HCT116 (cell line): ENCODE measurements at regions not wholly inside any gene's neighbourhood (a gene's known extent, or its start where the extent isn't known, plus 50 kb on each side); places are given as distances from the start of the nearest gene placed in this dataset.

Experiments used
- ATAC-seq: fragments of 200-7000 bp; cut with Tn5 transposase; 2 replicates; pipeline ENCODE4 v1.9.1; 2020; ENCODE audit warnings: mild to moderate bottlenecking, moderate library complexity
- BruUV-seq: library from RNA; stranded (reverse); fragments of 400-500 nt; replicated peaks from 2 replicates; lab custom pipeline; 2021; lab: Mats Ljungman, UMichigan
- CTCF ChIA-PET: fragments of 300-600 bp; sonication (Branson Sonifier 250); formaldehyde crosslinking; loops from one replicate; lab custom pipeline; 2021; ENCODE audit warnings: antibody characterized with exemption; lab: Charles Lee
- POLR2A ChIA-PET: fragments of 300-600, 350-600 bp; sonication (Branson Sonifier 250); formaldehyde crosslinking; loops from one replicate; lab custom pipeline; 2021; ENCODE audit warnings: antibody characterized with exemption; lab: Charles Lee
- RAD21 ChIA-PET, 2 experiments: fragments of 300-600 bp; sonication (Branson Sonifier 250); formaldehyde crosslinking; loops; one replicate each; lab custom pipeline; 2023; ENCODE audit warnings: low total read pairs in 2 of 2; ENCODE audit not compliant: uncharacterized antibody in 2 of 2, unreplicated experiment in 2 of 2, low non-redundant PET in 1 of 2; lab: Charles Lee
- DNase-seq: peaks from one replicate; pipeline ENCODE4 v3.0.0-alpha.2; 2010; ENCODE audit warnings: low read depth, low spot score
- H2AFZ ChIP-seq: fragments of 200-600 bp; shearing (Covaris generic), sonication (generic); 2 replicates; pipeline ENCODE4 v1.6.1; 2017; ENCODE audit warnings: low read depth, mixed run types, mixed read lengths, antibody characterized with exemption, low read length; ENCODE audit not compliant: poor library complexity, severe bottlenecking
- H3K27ac ChIP-seq: 2 replicates; pipeline ENCODE4 v1.5.1; 2012; ENCODE audit warnings: low read depth, low read length
- H3K27me3 ChIP-seq: fragments of 200-600 bp; sonication (generic); 2 replicates; pipeline ENCODE4 v1.6.1; 2016; ENCODE audit warnings: mixed run types, low read length, mixed read lengths; ENCODE audit not compliant: insufficient read depth
- H3K36me3 ChIP-seq, 2 experiments: fragments of 200-500 bp in 1 of 2; fragments of 200-600 bp in 1 of 2; sonication (Bioruptor generic) in 1 of 2; sonication (generic) in 1 of 2; 2 replicates each; pipeline versions ENCODE4 v1.5.1 to v1.6.1; 2014 to 2016; ENCODE audit warnings: low read length in 2 of 2, inconsistent platforms in 1 of 2, mixed read lengths in 1 of 2, mixed run types in 1 of 2; ENCODE audit not compliant: insufficient read depth in 2 of 2, control insufficient read depth in 1 of 2
- H3K4me1 ChIP-seq, 2 experiments: fragments of 200-600 bp in 1 of 2; sonication (generic) in 1 of 2; 2 replicates each; pipeline versions ENCODE4 v1.5.1 to v1.6.1; 2012 to 2017; ENCODE audit warnings: low read length in 2 of 2, inconsistent platforms in 1 of 2, mild to moderate bottlenecking in 1 of 2, mixed read lengths in 1 of 2, mixed run types in 1 of 2, moderate library complexity in 1 of 2; ENCODE audit not compliant: insufficient read depth in 2 of 2, control insufficient read depth in 1 of 2
- H3K4me2 ChIP-seq: fragments of 200-600 bp; sonication (generic); 2 replicates; pipeline ENCODE4 v1.6.1; 2017; ENCODE audit warnings: mixed run types, low read length, mixed read lengths
- H3K4me3 ChIP-seq, 2 experiments: fragments of 200-600 bp in 1 of 2; sonication (generic) in 1 of 2; replicated peaks in 1 of 2; 2 replicates each; pipeline ENCODE4 v1.5.1; 2011 to 2016; ENCODE audit warnings: low read length in 2 of 2, control low read depth in 1 of 2, low read depth in 1 of 2, mild to moderate bottlenecking in 1 of 2, mixed read lengths in 1 of 2, mixed run types in 1 of 2
- H3K79me2 ChIP-seq: fragments of 200-600 bp; sonication (generic); 2 replicates; pipeline ENCODE4 v1.6.1; 2017; ENCODE audit warnings: mild to moderate bottlenecking, mixed run types, low read length, moderate library complexity, mixed read lengths; ENCODE audit not compliant: insufficient read depth
- H3K9ac ChIP-seq: fragments of 200-600 bp; sonication (generic); 2 replicates; pipeline ENCODE4 v1.6.1; 2016; ENCODE audit warnings: low read length, mixed read lengths
- H3K9me2 ChIP-seq: fragments of 200-600 bp; sonication (generic), shearing (Covaris generic); 2 replicates; pipeline ENCODE4 v1.6.1; 2017; ENCODE audit warnings: mixed run types, mild to moderate bottlenecking, moderate library complexity; ENCODE audit not compliant: insufficient read depth
- H3K9me3 ChIP-seq, 2 experiments: fragments of 200-500 bp in 1 of 2; fragments of 200-600 bp in 1 of 2; sonication (Bioruptor generic) in 1 of 2; sonication (generic) in 1 of 2; 2 replicates each; pipeline ENCODE4 v1.6.1; 2014 to 2017; ENCODE audit warnings: low read length in 2 of 2, mixed read lengths in 2 of 2, inconsistent platforms in 1 of 2, low read depth in 1 of 2, mild to moderate bottlenecking in 1 of 2, mixed run types in 1 of 2, moderate library complexity in 1 of 2; ENCODE audit not compliant: control insufficient read depth in 1 of 2, insufficient read depth in 1 of 2
- H4K20me1 ChIP-seq: fragments of 200-600 bp; sonication (generic), shearing (Covaris generic); 2 replicates; pipeline ENCODE4 v1.6.1; 2017; ENCODE audit warnings: mixed run types, mild to moderate bottlenecking, moderate library complexity; ENCODE audit not compliant: insufficient read depth
- CBX3 ChIP-seq: IDR thresholded peaks from 2 replicates; pipeline ENCODE4 v1.6.1; 2012; ENCODE audit warnings: low read depth
- CEBPB ChIP-seq: IDR thresholded peaks from 2 replicates; pipeline ENCODE4 v1.6.1; 2012; ENCODE audit warnings: low read depth
- EGR1 ChIP-seq: IDR thresholded peaks from 2 replicates; pipeline ENCODE4 v1.6.1; 2012; ENCODE audit warnings: low read depth
- JUND ChIP-seq: IDR thresholded peaks from 2 replicates; pipeline ENCODE4 v1.6.1; 2012
- POLR2A ChIP-seq: IDR thresholded peaks from 2 replicates; pipeline ENCODE4 v1.7.0; 2011; ENCODE audit warnings: borderline replicate concordance; ENCODE audit not compliant: insufficient read depth, insufficient read length; ENCODE audit errors: extremely low read depth
- POLR2AphosphoS5 ChIP-seq: IDR thresholded peaks from 2 replicates; pipeline ENCODE4 v1.6.1; 2011; ENCODE audit warnings: mild to moderate bottlenecking, low read depth, low read length, moderate library complexity
- SIN3A ChIP-seq: IDR thresholded peaks from 2 replicates; pipeline ENCODE4 v1.6.1; 2012; ENCODE audit warnings: low read depth
- SP1 ChIP-seq: IDR thresholded peaks from 2 replicates; pipeline ENCODE4 v1.6.1; 2012; ENCODE audit warnings: low read depth
- TCF7L2 ChIP-seq: IDR thresholded peaks from 2 replicates; pipeline ENCODE4 v1.7.0; 2011; ENCODE audit warnings: borderline replicate concordance, inconsistent platforms; ENCODE audit not compliant: insufficient read depth, insufficient read length; ENCODE audit errors: extremely low read depth
- ZFX ChIP-seq: fragments of 450-650 bp; IDR thresholded peaks from 2 replicates; pipeline ENCODE4 v1.6.1; 2017
- ZNF274 ChIP-seq: fragments of 200-500 bp; sonication (Bioruptor generic); IDR thresholded peaks from 2 replicates; pipeline ENCODE4 v1.6.1; 2014; ENCODE audit warnings: mild to moderate bottlenecking, low read depth, low read length, inconsistent platforms
- intact Hi-C: fragments of 100-400 bp; cut with micrococcal nuclease; formaldehyde crosslinking; loops from 2 replicates; pipeline ENCODE4 v1.10.0; 2022
- TF ChIP-seq, protein P1 (sequence below), 3 experiments: fragments of 200-600 bp in 1 of 3; sonication (generic) in 1 of 3; IDR thresholded peaks in 2 of 3; conservative IDR thresholded peaks in 1 of 3; 2 replicates each; pipeline ENCODE4 v1.5.1; 2012 to 2017; ENCODE audit warnings: low read depth in 2 of 3, low read length in 2 of 3, antibody characterized with exemption in 1 of 3, borderline replicate concordance in 1 of 3, control low read depth in 1 of 3, mild to moderate bottlenecking in 1 of 3, mixed read lengths in 1 of 3, mixed run types in 1 of 3, moderate library complexity in 1 of 3; ENCODE audit not compliant: insufficient read depth in 1 of 3
- TF ChIP-seq, protein P2 (sequence below): IDR thresholded peaks from 2 replicates; pipeline ENCODE4 v1.6.1; 2012
- TF ChIP-seq, protein P3 (sequence below): IDR thresholded peaks from 2 replicates; pipeline ENCODE4 v1.6.1; 2011; ENCODE audit warnings: mild to moderate bottlenecking, low read length, moderate library complexity; ENCODE audit not compliant: insufficient replicate concordance; ENCODE audit errors: extremely low read depth

DNA sequence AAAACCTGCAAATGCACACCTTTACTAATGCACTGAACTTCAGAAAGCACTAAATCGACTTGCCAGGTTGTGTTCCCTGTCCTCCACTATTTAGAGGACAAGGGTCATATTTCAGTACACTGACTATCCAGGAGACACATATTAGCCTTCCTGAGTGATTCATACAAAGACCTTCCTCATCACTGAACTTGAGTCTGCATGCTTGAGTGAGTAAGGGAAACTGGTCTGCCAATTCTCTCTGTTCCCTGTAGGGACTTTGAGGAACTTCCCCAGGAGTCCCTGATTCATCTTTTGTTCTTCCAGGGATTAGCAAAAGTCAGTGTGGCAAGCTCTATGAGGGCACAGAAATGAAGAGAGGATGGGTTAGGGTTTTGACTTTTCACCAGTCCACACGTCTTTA, 565.9 kb downstream of the PDCD6IP start:
- ATAC-seq = no peak
- no peak overlapping the region for H3K4me3 ChIP-seq
- H3K9me2 ChIP-seq = no peaks in the 10 kb centered on the region
- no peak overlapping the region for H3K27ac ChIP-seq
- H4K20me1 ChIP-seq = no peaks in the 10 kb centered on the region
- TF ChIP-seq CEBPB (no peak), ZNF274 (no peak), JUND (no peak), CBX3 (no peak), SP1 (no peak), SIN3A (no peak), EGR1 (no peak), POLR2AphosphoS5 (no peak), TCF7L2 (no peak), ZFX (no peak), POLR2A (no peak)
- TF ChIP-seq, protein P1, sequence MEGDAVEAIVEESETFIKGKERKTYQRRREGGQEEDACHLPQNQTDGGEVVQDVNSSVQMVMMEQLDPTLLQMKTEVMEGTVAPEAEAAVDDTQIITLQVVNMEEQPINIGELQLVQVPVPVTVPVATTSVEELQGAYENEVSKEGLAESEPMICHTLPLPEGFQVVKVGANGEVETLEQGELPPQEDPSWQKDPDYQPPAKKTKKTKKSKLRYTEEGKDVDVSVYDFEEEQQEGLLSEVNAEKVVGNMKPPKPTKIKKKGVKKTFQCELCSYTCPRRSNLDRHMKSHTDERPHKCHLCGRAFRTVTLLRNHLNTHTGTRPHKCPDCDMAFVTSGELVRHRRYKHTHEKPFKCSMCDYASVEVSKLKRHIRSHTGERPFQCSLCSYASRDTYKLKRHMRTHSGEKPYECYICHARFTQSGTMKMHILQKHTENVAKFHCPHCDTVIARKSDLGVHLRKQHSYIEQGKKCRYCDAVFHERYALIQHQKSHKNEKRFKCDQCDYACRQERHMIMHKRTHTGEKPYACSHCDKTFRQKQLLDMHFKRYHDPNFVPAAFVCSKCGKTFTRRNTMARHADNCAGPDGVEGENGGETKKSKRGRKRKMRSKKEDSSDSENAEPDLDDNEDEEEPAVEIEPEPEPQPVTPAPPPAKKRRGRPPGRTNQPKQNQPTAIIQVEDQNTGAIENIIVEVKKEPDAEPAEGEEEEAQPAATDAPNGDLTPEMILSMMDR (IDR thresholded peaks at IDR 0.05 in 2 of 3, conservative IDR thresholded peaks at IDR 0.05 in 1 of 3; ENCODE audit: borderline replicate concordance in 1 of 3, insufficient read depth in 1 of 3, low read depth in 2 of 3, low read length in 2 of 3) = no peak
- TF ChIP-seq, protein P2, sequence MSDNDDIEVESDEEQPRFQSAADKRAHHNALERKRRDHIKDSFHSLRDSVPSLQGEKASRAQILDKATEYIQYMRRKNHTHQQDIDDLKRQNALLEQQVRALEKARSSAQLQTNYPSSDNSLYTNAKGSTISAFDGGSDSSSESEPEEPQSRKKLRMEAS = no peak
- TF ChIP-seq, protein P3, sequence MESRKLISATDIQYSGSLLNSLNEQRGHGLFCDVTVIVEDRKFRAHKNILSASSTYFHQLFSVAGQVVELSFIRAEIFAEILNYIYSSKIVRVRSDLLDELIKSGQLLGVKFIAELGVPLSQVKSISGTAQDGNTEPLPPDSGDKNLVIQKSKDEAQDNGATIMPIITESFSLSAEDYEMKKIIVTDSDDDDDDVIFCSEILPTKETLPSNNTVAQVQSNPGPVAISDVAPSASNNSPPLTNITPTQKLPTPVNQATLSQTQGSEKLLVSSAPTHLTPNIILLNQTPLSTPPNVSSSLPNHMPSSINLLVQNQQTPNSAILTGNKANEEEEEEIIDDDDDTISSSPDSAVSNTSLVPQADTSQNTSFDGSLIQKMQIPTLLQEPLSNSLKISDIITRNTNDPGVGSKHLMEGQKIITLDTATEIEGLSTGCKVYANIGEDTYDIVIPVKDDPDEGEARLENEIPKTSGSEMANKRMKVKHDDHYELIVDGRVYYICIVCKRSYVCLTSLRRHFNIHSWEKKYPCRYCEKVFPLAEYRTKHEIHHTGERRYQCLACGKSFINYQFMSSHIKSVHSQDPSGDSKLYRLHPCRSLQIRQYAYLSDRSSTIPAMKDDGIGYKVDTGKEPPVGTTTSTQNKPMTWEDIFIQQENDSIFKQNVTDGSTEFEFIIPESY = no peak
- ChIA-PET RAD21 (no interaction called here), POLR2A (no interaction called here), CTCF (no interaction called here)
- no peak overlapping the region for H2AFZ ChIP-seq
- no TSS peak for BruUV-seq
- no peak overlapping the region for H3K4me2 ChIP-seq
- DNase-seq = no peak
- no peaks in the 10 kb centered on the region for H3K79me2 ChIP-seq
- no peaks in the 10 kb centered on the region for H3K4me1 ChIP-seq
- H3K9ac ChIP-seq = no peak overlapping the region
- no peaks in the 10 kb centered on the region for H3K9me3 ChIP-seq
- H3K36me3 ChIP-seq = no peaks in the 10 kb centered on the region
- intact Hi-C loops = no loop called here
- no peaks in the 10 kb centered on the region for H3K27me3 ChIP-seq
